Retina (tissue), 1 donor: ENCODE measurements at regions not wholly inside any gene's neighbourhood (a gene's known extent, or its start where the extent isn't known, plus 50 kb on each side); places are given as distances from the start of the nearest gene placed in this dataset.
"Not testable (repeated sequence)": the region's sequence is repeated elsewhere in the genome, so short reads cannot be mapped to it uniquely, and the experiment has no call there.

ENCODE experiments used
- DNase-seq: peaks from one replicate; pipeline ENCODE4 v3.0.0-alpha.2; 2016

GRCh38 chr14:83981676-83982258, 1548.2 kb upstream of the FLRT2 start:
- not testable (repeated sequence) for DNase-seq

DNA sequence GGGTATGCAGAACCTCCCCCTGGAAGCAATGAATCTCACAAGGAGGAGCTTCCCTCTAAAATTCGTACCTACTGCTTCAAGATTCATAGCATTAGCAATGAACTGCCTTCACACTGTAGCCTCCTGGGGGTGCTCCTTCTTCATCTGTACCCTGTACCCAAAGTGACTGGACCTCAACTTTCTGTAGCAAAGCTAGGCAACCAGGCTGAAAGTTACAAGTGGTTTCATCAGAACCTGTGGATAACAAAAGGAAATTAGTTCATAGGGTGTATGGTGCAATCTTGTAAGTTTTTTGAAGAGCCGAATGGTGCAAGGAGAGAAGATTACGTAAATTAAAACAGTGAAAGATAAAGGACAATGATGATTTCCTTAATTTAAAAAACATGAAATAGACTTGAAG, 1541.7 kb upstream of the FLRT2 start:
- no peak for DNase-seq

- DNase-seq, result no peak
Measured at GRCh38 chr14:83991666-83992065, 1538.3 kb upstream of the FLRT2 start.

GRCh38 chr14:83992857-83993256, 1537.1 kb upstream of the FLRT2 start:
- DNase-seq, result no peak

DNA sequence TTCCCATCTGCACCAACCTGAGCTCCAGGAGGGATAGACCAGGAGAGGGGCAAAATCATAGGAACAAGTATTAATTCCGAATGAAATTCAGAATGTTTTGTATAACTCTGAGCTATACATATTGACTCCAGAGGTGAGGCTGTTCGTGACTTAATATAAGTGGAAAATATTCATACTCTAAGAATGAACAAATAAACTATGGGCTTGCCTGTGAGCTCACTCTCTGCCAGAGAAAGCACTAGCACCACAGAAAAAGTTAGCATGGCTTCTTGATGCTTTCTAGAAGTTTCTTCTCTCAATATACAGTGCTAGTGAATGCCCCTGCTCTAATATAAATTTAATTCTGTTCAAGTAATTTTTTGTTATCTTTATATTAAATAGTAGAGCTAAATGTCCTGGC, 1536.4 kb upstream of the FLRT2 start:
- no peak for DNase-seq

- DNase-seq, result no peak
Measured at GRCh38 chr14:83994020-83994419, 1535.9 kb upstream of the FLRT2 start.

- DNase-seq, result no peak
Measured at GRCh38 chr14:84001023-84001422, 1528.9 kb upstream of the FLRT2 start.

- no peak for DNase-seq
Measured at GRCh38 chr14:84003346-84003745, 1526.6 kb upstream of the FLRT2 start.

- peak; percentile 8 for DNase-seq
Measured at GRCh38 chr14:84006643-84007155, 1523.2 kb upstream of the FLRT2 start.

DNA sequence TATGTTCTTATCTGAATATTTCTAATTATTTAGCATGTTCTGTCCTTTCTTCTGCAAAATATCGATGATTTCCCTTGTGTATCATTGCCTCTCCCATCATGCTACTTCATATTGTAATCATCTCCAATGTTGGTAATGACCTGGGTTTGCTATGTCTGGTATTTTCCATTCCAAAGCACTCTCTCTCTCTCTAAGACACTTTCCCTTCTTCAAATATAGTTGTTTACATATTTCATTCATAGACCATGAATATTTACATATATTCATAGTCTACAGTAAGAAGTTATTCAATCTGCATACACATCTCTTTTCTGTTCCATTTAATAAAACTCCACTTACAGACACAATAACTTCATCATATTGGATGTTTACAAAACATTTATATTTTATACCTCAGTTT, 1516.5 kb upstream of the FLRT2 start:
- DNase-seq, result no peak

DNA sequence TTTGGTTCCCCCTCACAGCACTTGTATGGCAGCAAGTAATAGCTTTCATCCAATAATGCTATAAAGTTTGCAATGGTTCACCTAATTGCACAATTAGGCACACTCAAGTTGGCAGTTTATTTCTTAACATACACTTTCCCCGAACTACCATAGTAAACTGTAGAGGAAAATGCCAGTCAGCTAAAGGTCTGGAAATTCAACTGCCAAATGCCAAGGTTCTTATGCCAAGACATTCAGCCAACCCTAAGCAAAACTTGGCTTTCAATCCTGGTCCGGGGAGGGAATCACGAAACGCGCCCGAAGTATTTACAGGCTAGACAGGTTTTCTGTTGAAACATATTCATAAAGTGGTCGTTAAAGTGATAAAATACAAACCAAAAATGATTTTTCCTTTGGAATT, 1512.4 kb upstream of the FLRT2 start:
- DNase-seq, result no peak

DNA sequence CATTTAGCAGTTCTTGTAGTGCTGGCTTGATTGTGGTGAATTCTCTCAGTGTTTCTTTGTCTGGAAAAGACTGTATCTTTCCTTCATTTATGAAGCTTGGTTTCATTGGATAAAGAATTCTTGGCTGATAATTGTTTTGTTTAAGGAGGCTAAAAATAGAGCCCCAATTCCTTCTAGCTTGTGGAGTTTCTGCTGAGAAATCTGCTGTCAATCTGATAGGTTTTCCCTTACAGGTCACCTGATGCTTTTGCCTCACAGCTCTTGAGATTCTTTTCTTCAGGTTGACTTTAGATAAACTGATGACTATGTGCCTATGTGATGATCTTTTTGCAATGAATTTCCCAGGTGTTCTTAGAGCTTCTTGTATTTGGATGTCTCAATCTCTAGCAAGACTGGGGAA, 1508.5 kb upstream of the FLRT2 start:
- no peak for DNase-seq

DNA sequence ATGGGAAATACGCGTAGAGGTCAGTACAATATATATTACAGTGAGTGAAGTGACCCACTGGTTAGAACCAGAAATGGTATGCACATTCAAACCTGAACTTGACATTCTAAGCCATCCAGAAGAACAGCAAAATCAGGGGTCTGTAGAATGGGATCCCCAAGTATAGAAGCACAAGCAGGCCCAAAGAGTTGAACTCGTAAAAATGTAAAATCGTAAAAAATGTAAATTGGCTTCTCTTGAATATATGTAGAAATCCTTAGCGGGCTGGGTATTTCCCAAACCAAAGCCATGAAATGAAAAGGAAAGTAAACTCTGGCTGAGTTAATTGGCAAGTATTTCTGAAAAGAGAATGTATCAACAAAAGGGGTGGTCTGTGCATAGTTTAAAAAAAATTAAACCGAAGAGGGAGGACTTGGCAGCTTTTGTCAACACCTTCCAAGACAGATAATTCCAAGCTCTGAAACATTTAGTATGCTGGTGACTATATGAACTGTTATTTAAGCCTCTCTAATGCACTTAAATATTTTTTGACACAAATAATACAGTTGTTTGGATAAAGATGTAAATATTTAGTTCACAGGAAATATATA, 1505.6 kb upstream of the FLRT2 start:
- no peak for DNase-seq

DNA sequence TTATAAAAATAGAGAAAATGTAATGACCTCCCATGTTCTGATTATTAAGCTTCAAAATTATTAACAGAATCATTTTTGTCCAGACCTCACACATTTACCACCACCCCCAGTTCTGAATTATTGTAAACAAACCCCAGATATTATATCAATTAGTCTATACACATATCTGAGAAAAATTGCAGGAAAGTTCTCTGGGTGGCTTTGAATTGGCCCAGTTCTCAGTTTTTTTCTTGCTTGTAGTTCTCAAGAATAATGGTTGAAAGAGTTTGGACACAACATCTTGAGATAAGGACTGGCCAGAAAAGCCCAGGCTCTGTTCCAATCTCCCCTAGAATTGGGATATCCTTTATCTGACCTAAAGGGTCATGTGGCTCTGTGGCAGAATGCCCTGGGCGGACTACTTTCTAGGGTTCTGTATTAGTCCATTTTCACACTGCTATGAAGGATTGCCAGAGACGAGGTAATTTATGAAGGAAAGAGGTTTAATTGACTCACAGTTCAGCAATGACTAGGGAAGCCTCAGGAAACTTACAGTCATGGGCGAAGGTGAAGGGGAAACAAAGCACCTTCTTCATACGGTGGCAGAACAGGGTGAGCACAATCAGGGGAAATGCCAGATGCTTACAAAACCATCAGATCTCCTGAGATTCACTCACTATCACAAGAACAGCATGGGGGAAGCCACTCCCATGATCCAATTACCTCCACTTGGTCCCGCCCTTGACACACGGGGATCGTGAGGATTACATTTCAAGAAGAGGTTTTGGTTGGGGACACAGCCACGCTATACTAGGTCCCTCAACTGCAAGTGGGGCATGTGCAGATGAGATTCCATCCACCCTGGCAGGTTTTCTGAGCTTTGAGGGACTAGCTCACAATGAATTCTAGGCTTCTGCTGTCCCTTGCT, 1504.6 kb upstream of the FLRT2 start:
- no peak for DNase-seq

DNA sequence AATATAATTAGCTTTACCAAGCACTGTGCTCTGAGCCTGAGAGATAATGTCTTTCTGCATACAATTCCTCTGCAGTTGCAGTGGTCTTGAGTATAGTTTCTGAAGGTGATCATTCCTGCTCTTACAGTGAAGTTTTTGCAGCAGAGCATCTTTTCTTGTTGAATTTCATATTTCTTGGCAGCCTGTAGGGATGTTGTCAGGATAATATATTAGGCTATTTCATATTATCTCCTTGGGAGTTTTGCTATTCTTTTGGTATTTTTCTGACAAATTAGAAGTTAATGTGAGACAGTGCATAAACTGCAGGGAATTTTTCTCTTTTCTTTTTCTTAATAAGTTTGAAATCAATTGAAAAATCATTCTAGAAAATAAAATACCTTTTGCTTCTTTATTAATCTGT, 1502.6 kb upstream of the FLRT2 start:
- DNase-seq, result no peak

DNA sequence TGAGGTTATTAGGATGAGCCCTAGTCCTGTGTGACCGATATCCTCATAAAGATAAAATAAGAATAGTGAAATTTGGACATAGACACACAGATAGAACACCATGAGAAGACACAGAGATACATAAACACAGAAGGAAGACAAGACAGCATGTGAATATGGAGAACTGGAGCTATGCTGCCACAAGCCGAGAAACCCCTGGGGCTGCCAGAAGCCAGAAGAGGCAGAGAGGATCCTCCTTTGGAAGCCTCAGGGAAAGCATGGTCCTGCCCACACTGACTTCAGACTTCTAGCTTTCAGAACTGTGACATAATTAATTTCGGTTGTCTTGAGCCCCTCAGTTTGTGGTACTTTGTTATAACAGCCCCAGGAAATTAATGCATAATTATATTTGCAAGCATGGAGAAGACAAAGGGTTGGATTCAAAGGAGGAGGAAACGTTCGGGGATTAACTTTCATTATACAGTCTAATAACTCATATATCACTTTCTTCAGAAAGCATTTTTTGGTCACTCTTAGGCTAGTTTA, 1501.8 kb upstream of the FLRT2 start:
- DNase-seq, result no peak

DNA sequence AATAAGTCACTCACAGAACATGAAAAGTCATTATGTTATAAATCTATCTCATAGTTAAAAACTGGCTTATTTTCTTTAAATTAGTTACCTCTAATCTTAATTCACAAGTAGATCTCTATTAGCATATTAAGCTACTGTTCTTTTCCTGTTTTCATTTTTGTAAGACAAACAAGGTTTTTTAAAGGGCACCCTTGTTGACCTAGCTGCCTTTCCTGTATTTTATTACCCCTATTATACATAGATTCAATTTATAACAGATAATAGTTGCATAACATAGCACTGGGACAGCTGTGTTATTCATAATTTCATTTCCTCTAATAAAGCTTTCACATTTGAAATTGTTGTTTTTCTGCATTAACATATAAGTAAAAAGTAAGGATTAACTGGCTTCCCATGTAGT, 1500.7 kb upstream of the FLRT2 start:
- DNase-seq, result no peak

- DNase-seq, result no peak
Measured at GRCh38 chr14:84029720-84030119, 1500.2 kb upstream of the FLRT2 start.

- no peak for DNase-seq
Measured at GRCh38 chr14:84036840-84037239, 1493.1 kb upstream of the FLRT2 start.

DNA sequence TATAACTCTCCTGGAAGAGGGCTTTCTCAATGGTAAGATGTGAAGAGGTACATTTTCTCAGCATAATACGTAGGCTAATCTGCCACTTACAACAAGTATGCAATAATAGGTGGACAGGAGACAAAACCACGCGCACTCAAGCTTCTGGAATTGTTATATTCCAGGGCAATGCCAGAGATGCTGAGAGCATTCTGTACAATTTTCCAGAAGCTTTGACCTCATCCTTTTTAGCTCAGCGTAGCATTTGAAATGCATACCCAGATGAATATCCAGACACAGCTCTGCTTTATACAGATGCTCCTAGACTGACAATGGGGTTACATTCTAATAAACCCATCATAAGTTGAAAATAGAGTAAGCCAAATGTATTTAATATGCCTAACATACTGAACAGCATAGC, 1492.4 kb upstream of the FLRT2 start:
- DNase-seq, result no peak

- no peak for DNase-seq
Measured at GRCh38 chr14:84040101-84040500, 1489.8 kb upstream of the FLRT2 start.

DNA sequence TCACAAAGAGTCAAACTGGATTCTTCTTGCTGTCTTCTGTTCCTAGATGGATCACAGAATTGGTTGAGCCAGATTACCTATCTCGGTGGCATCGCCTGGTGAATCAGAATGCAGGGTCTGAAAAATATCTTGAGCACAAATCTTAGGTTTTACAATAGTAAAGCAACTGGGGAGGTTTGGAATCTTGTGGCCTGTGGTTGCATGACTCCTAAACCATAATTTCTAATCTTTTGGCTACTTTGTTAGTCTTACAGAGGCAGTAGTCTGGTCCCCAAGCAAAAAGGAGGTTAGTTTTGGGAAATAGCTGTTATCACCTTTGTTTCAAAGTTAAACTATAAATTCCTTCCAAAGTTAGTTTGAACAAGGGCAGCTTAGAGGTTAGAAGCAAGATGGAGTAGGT, 1488.5 kb upstream of the FLRT2 start:
- no peak for DNase-seq

DNA sequence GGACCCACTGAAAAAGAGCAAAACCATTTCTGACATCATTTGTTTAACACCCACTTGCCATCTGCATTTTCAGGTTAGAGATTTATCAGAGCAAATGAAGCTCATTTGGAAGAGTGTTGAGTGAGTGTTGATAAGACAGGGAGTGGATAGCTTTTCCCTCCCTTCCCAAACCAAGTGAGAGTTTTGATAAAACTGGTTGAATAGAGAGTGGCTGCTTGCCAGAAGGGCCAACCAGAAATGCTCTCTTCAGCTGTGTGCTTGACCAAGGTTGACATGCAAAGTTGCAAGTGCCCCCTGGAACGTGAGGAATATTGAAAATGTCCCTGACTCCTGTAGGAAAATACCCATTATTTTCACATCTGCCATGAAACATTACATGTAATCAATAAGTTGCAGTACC, 1487.0 kb upstream of the FLRT2 start:
- DNase-seq, result no peak
